GM12892 (cell line): ENCODE measurements at regions not wholly inside any gene's neighbourhood (a gene's known extent, or its start where the extent isn't known, plus 50 kb on each side); places are given as distances from the start of the nearest gene placed in this dataset.
"Not testable (repeated sequence)": the region's sequence is repeated elsewhere in the genome, so short reads cannot be mapped to it uniquely, and the experiment has no call there.

Source experiments
- POLR2A ChIP-seq: IDR thresholded peaks from 2 replicates; pipeline ENCODE4 v1.6.1; 2011; ENCODE audit warnings: low read depth, low read length, control low read depth
- POLR2AphosphoS5 ChIP-seq: IDR thresholded peaks from 2 replicates; pipeline ENCODE4 v1.6.1; 2011; ENCODE audit warnings: low read depth, low read length, control low read depth
- TAF1 ChIP-seq: IDR thresholded peaks from 2 replicates; pipeline ENCODE4 v1.6.1; 2011; ENCODE audit warnings: low read depth, mild to moderate bottlenecking, control low read depth, low read length, borderline replicate concordance

- not testable (repeated sequence) for TF ChIP-seq POLR2A, TAF1, POLR2AphosphoS5
Observed at GRCh38 chr2:7099687-7100086, 182.5 kb downstream of the RNF144A start.
